HCT116 (cell line): ENCODE measurements at regions not wholly inside any gene's neighbourhood (a gene's known extent, or its start where the extent isn't known, plus 50 kb on each side); places are given as distances from the start of the nearest gene placed in this dataset.

Experiments used
- EGR1 ChIP-seq: IDR thresholded peaks from 2 replicates; pipeline ENCODE4 v1.6.1; 2012; ENCODE audit warnings: low read depth
- EZH2 ChIP-seq: fragments of 200-600 bp; sonication (generic); IDR thresholded peaks from 2 replicates; pipeline ENCODE4 v1.6.1; 2017; ENCODE audit warnings: antibody characterized with exemption, mixed run types
- EZH2phosphoT487 ChIP-seq: fragments of 200-600 bp; IDR thresholded peaks from 2 replicates; pipeline ENCODE4 v1.6.1; 2018; ENCODE audit warnings: antibody characterized with exemption, borderline replicate concordance
- POLR2A ChIP-seq: IDR thresholded peaks from 2 replicates; pipeline ENCODE4 v1.7.0; 2011; ENCODE audit warnings: borderline replicate concordance; ENCODE audit not compliant: insufficient read depth, insufficient read length; ENCODE audit errors: extremely low read depth
- POLR2AphosphoS5 ChIP-seq: IDR thresholded peaks from 2 replicates; pipeline ENCODE4 v1.6.1; 2011; ENCODE audit warnings: mild to moderate bottlenecking, low read depth, low read length, moderate library complexity
- RAD21 ChIP-seq: IDR thresholded peaks from 2 replicates; pipeline ENCODE4 v1.6.1; 2012; ENCODE audit warnings: low read depth, mild to moderate bottlenecking
- SIN3A ChIP-seq: IDR thresholded peaks from 2 replicates; pipeline ENCODE4 v1.6.1; 2012; ENCODE audit warnings: low read depth
- SP1 ChIP-seq: IDR thresholded peaks from 2 replicates; pipeline ENCODE4 v1.6.1; 2012; ENCODE audit warnings: low read depth
- TF ChIP-seq, protein P1 (sequence below), 3 experiments: fragments of 200-600 bp in 1 of 3; sonication (generic) in 1 of 3; IDR thresholded peaks in 2 of 3; conservative IDR thresholded peaks in 1 of 3; 2 replicates each; pipeline ENCODE4 v1.5.1; 2012 to 2017; ENCODE audit warnings: low read depth in 2 of 3, low read length in 2 of 3, antibody characterized with exemption in 1 of 3, borderline replicate concordance in 1 of 3, control low read depth in 1 of 3, mild to moderate bottlenecking in 1 of 3, mixed read lengths in 1 of 3, mixed run types in 1 of 3, moderate library complexity in 1 of 3; ENCODE audit not compliant: insufficient read depth in 1 of 3
- TF ChIP-seq, protein P2 (sequence below): IDR thresholded peaks from 2 replicates; pipeline ENCODE4 v1.6.1; 2012
- TF ChIP-seq, protein P3 (sequence below): IDR thresholded peaks from 2 replicates; pipeline ENCODE4 v1.6.1; 2012; ENCODE audit warnings: low read depth
- TF ChIP-seq, protein P4 (sequence below): IDR thresholded peaks from 2 replicates; pipeline ENCODE4 v1.6.1; 2012

DNA sequence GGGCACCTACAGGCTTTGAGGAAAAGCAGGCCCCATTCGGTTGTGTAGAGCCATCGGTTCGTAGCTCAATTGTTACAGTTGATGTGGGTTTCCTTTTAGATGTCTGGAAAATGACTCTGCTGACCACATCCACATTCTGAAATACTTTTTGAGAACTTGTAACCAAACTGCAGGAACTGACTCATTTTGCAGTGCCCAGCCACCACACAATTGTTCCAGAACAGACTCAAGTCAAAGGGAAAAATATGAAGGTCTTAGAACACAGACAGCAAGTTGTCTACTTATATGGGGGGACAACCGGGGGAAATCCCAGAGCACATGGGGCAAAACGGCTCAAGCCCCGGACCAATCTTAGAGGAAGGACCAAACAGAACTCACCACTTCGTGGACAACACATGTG is 557.6 kb upstream of the DIPK2B start:
- TF ChIP-seq, protein P1, sequence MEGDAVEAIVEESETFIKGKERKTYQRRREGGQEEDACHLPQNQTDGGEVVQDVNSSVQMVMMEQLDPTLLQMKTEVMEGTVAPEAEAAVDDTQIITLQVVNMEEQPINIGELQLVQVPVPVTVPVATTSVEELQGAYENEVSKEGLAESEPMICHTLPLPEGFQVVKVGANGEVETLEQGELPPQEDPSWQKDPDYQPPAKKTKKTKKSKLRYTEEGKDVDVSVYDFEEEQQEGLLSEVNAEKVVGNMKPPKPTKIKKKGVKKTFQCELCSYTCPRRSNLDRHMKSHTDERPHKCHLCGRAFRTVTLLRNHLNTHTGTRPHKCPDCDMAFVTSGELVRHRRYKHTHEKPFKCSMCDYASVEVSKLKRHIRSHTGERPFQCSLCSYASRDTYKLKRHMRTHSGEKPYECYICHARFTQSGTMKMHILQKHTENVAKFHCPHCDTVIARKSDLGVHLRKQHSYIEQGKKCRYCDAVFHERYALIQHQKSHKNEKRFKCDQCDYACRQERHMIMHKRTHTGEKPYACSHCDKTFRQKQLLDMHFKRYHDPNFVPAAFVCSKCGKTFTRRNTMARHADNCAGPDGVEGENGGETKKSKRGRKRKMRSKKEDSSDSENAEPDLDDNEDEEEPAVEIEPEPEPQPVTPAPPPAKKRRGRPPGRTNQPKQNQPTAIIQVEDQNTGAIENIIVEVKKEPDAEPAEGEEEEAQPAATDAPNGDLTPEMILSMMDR (IDR thresholded peaks at IDR 0.05 in 2 of 3, conservative IDR thresholded peaks at IDR 0.05 in 1 of 3; ENCODE audit: borderline replicate concordance in 1 of 3, insufficient read depth in 1 of 3, low read depth in 2 of 3, low read length in 2 of 3): no peak
- no peak for TF ChIP-seq POLR2AphosphoS5
- TF ChIP-seq, protein P2, sequence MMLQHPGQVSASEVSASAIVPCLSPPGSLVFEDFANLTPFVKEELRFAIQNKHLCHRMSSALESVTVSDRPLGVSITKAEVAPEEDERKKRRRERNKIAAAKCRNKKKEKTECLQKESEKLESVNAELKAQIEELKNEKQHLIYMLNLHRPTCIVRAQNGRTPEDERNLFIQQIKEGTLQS: no peak
- TF ChIP-seq EGR1: no peak
- TF ChIP-seq POLR2A: no peak
- no peak for TF ChIP-seq SIN3A
- TF ChIP-seq EZH2phosphoT487: no peak
- TF ChIP-seq RAD21: no peak
- no peak for TF ChIP-seq EZH2
- TF ChIP-seq, protein P3, sequence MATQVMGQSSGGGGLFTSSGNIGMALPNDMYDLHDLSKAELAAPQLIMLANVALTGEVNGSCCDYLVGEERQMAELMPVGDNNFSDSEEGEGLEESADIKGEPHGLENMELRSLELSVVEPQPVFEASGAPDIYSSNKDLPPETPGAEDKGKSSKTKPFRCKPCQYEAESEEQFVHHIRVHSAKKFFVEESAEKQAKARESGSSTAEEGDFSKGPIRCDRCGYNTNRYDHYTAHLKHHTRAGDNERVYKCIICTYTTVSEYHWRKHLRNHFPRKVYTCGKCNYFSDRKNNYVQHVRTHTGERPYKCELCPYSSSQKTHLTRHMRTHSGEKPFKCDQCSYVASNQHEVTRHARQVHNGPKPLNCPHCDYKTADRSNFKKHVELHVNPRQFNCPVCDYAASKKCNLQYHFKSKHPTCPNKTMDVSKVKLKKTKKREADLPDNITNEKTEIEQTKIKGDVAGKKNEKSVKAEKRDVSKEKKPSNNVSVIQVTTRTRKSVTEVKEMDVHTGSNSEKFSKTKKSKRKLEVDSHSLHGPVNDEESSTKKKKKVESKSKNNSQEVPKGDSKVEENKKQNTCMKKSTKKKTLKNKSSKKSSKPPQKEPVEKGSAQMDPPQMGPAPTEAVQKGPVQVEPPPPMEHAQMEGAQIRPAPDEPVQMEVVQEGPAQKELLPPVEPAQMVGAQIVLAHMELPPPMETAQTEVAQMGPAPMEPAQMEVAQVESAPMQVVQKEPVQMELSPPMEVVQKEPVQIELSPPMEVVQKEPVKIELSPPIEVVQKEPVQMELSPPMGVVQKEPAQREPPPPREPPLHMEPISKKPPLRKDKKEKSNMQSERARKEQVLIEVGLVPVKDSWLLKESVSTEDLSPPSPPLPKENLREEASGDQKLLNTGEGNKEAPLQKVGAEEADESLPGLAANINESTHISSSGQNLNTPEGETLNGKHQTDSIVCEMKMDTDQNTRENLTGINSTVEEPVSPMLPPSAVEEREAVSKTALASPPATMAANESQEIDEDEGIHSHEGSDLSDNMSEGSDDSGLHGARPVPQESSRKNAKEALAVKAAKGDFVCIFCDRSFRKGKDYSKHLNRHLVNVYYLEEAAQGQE: no peak
- TF ChIP-seq SP1: no peak
- TF ChIP-seq, protein P4, sequence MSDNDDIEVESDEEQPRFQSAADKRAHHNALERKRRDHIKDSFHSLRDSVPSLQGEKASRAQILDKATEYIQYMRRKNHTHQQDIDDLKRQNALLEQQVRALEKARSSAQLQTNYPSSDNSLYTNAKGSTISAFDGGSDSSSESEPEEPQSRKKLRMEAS: no peak
